Right lobe of liver (tissue), 4 donors: ENCODE measurements at regions not wholly inside any gene's neighbourhood (a gene's known extent, or its start where the extent isn't known, plus 50 kb on each side); places are given as distances from the start of the nearest gene placed in this dataset.

Experiments
- CTCF ChIP-seq, 4 donors: fragments of 200-600 bp in 3 of 4; fragments of 450-650 bp in 1 of 4; IDR thresholded peaks; one replicate each; pipeline versions ENCODE4 v1.5.1 to v1.8.0; 2016 to 2022; ENCODE audit warnings: antibody characterized with exemption in 4 of 4, mild to moderate bottlenecking in 2 of 4
- POLR2A ChIP-seq: fragments of 450-650 bp; IDR thresholded peaks from one replicate; pipeline ENCODE4 v1.6.1; 2017; ENCODE audit warnings: antibody characterized with exemption, mild to moderate bottlenecking
- donor health status: DM: no; HTN: no; CAD: no.
- donor health status: DM: no; HTN: no; CAD: no.
- donor health status: DM: no; HTN: yes; CAD: no.

GRCh38 chrX:35665311-35665710, 132.8 kb upstream of the MAGEB16 start:
- TF ChIP-seq CTCF (IDR thresholded peaks at IDR 0.05), result no peak
- no peak for TF ChIP-seq POLR2A
